GM23248 (cell line): ENCODE measurements at regions not wholly inside any gene's neighbourhood (a gene's known extent, or its start where the extent isn't known, plus 50 kb on each side); places are given as distances from the start of the nearest gene placed in this dataset.
"Not testable (repeated sequence)": the region's sequence is repeated elsewhere in the genome, so short reads cannot be mapped to it uniquely, and the experiment has no call there.

Experiments used
- DNase-seq: peaks from one replicate; pipeline ENCODE4 v3.0.0-alpha.2; 2015
- H2AFZ ChIP-seq: fragments of 200-600 bp; sonication (generic); 2 replicates; pipeline ENCODE4 v1.6.1; 2016; ENCODE audit warnings: antibody characterized with exemption
- H3F3A ChIP-seq: fragments of 200-600 bp; sonication (generic); 2 replicates; pipeline ENCODE4 v1.6.1; 2016; ENCODE audit warnings: mild to moderate bottlenecking, antibody characterized with exemption, mixed run types; ENCODE audit not compliant: insufficient read depth
- H3K27ac ChIP-seq: fragments of 200-600 bp; sonication (generic); 2 replicates; pipeline ENCODE4 v1.5.1; 2016; ENCODE audit warnings: mild to moderate bottlenecking
- H3K27me3 ChIP-seq: fragments of 200-600 bp; sonication (generic); replicated peaks from 2 replicates; pipeline ENCODE4 v1.6.1; 2016; ENCODE audit warnings: mild to moderate bottlenecking; ENCODE audit not compliant: insufficient read depth
- H3K36me3 ChIP-seq: fragments of 200-600 bp; sonication (generic); 2 replicates; pipeline ENCODE4 v1.6.1; 2016; ENCODE audit warnings: low read depth, mild to moderate bottlenecking
- H3K4me1 ChIP-seq: fragments of 200-600 bp; sonication (generic); 2 replicates; pipeline ENCODE4 v1.6.1; 2016; ENCODE audit warnings: mild to moderate bottlenecking; ENCODE audit not compliant: insufficient read depth
- H3K4me2 ChIP-seq: fragments of 200-600 bp; sonication (generic); one replicate; pipeline ENCODE4 v1.6.1; 2016; ENCODE audit warnings: mild to moderate bottlenecking; ENCODE audit not compliant: unreplicated experiment
- H3K4me3 ChIP-seq: fragments of 200-600 bp; sonication (generic); 2 replicates; pipeline ENCODE4 v1.5.1; 2016; ENCODE audit warnings: mild to moderate bottlenecking
- H3K79me2 ChIP-seq: fragments of 200-600 bp; sonication (generic); 2 replicates; pipeline ENCODE4 v1.6.1; 2016; ENCODE audit warnings: mild to moderate bottlenecking; ENCODE audit not compliant: insufficient read depth
- H3K9ac ChIP-seq: fragments of 200-600 bp; sonication (generic); 2 replicates; pipeline ENCODE4 v1.6.1; 2016; ENCODE audit warnings: mild to moderate bottlenecking
- H3K9me2 ChIP-seq: fragments of 200-600 bp; sonication (generic); 2 replicates; pipeline ENCODE4 v1.6.1; 2016; ENCODE audit warnings: mixed run types, mild to moderate bottlenecking, moderate library complexity; ENCODE audit not compliant: insufficient read depth
- H3K9me3 ChIP-seq: fragments of 200-600 bp; sonication (generic); one replicate; pipeline ENCODE4 v1.6.1; 2017; ENCODE audit warnings: low read depth
- H4K20me1 ChIP-seq: fragments of 200-600 bp; sonication (generic); 2 replicates; pipeline ENCODE4 v1.6.0; 2016; ENCODE audit not compliant: insufficient read depth
- EZH2 ChIP-seq: fragments of 200-600 bp; sonication (generic); IDR thresholded peaks from 2 replicates; pipeline ENCODE4 v1.6.1; 2018; ENCODE audit warnings: antibody characterized with exemption, mild to moderate bottlenecking; ENCODE audit not compliant: insufficient read depth, poor library complexity, severe bottlenecking
- EZH2phosphoT487 ChIP-seq: fragments of 200-600 bp; sonication (generic); IDR thresholded peaks from 2 replicates; pipeline ENCODE4 v1.6.1; 2018; ENCODE audit warnings: antibody characterized with exemption, moderate library complexity, mild to moderate bottlenecking, low read depth; ENCODE audit not compliant: insufficient read depth
- WGBS, 2 experiments: methylation state at CpG; one replicate each; pipeline ENCODE4 v1.1.6; 2015 to 2017; ENCODE audit warnings: low lambda C conversion rate in 2 of 2, low coverage in 1 of 2; ENCODE audit errors: missing lambda C conversion rate in 2 of 2; 5-methylcytosine and 5-hydroxymethylcytosine counted together
- in situ Hi-C: fragments of 300-500 bp; cut with MboI; formaldehyde crosslinking; loops from 2 replicates; pipeline ENCODE4 v1.15.0; 2020

- Histone ChIP-seq H3K9ac (no peak overlapping the region), H3K36me3 (no peaks in the 10 kb centered on the region), H3K27ac (no peak overlapping the region), H3K4me1 (no peaks in the 10 kb centered on the region), H3F3A (no peaks in the 10 kb centered on the region), H3K9me3 (no peaks in the 10 kb centered on the region), H3K9me2 (no peaks in the 10 kb centered on the region), H2AFZ (no peak overlapping the region), H3K27me3 (no peaks in the 10 kb centered on the region), H4K20me1 (no peaks in the 10 kb centered on the region), H3K79me2 (no peaks in the 10 kb centered on the region), H3K4me3 (no peak overlapping the region), H3K4me2 (no peak overlapping the region)
- in situ Hi-C loops = no loop called here
- WGBS, 2 experiments = 15 to 19% methylated on average over 2 of the region's 2 CpGs
- TF ChIP-seq EZH2phosphoT487 (no peak), EZH2 (no peak)
- no peak for DNase-seq
Observed at GRCh38 chr2:208807756-208808155, 401.2 kb downstream of the PTH2R start.

- in situ Hi-C loops, H3K36me3 ChIP-seq, H3K27ac ChIP-seq, DNase-seq, H3K27me3 ChIP-seq, H3K4me1 ChIP-seq, H2AFZ ChIP-seq, H3K9ac ChIP-seq, H3K79me2 ChIP-seq, H3F3A ChIP-seq, H3K4me2 ChIP-seq, H3K9me3 ChIP-seq, H3K9me2 ChIP-seq, H4K20me1 ChIP-seq, H3K4me3 ChIP-seq: not testable (repeated sequence)
- 38 to 40% methylated on average over 8 to 9 of the region's 10 CpGs for WGBS, 2 experiments
Observed at GRCh38 chr2:208811885-208812284, 405.3 kb downstream of the PTH2R start.

- H3K9me2 ChIP-seq = no peaks in the 10 kb centered on the region
- H3K79me2 ChIP-seq = no peaks in the 10 kb centered on the region
- H3K27me3 ChIP-seq = no peaks in the 10 kb centered on the region
- no peaks in the 10 kb centered on the region for H3K9me3 ChIP-seq
- no peak overlapping the region for H3K27ac ChIP-seq
- DNase-seq = no peak
- H3K4me3 ChIP-seq = no peak overlapping the region
- H3K4me2 ChIP-seq = no peak overlapping the region
- H3F3A ChIP-seq = no peaks in the 10 kb centered on the region
- H3K36me3 ChIP-seq = no peaks in the 10 kb centered on the region
- H2AFZ ChIP-seq = no peak overlapping the region
- 51 to 56% methylated on average over 2 of the region's 2 CpGs for WGBS, 2 experiments
- no peaks in the 10 kb centered on the region for H4K20me1 ChIP-seq
- TF ChIP-seq EZH2 (no peak), EZH2phosphoT487 (no peak)
- no peak overlapping the region for H3K9ac ChIP-seq
- in situ Hi-C loops = no loop called here
- no peaks in the 10 kb centered on the region for H3K4me1 ChIP-seq
Observed at GRCh38 chr2:208819190-208819589, 412.6 kb downstream of the PTH2R start.

- H3F3A ChIP-seq = no peaks in the 10 kb centered on the region
- WGBS, 2 experiments = 0 to 2% methylated on average over 1 of the region's 1 CpG
Observed at GRCh38 chr2:208820014-208820688, 413.6 kb downstream of the PTH2R start.

DNA sequence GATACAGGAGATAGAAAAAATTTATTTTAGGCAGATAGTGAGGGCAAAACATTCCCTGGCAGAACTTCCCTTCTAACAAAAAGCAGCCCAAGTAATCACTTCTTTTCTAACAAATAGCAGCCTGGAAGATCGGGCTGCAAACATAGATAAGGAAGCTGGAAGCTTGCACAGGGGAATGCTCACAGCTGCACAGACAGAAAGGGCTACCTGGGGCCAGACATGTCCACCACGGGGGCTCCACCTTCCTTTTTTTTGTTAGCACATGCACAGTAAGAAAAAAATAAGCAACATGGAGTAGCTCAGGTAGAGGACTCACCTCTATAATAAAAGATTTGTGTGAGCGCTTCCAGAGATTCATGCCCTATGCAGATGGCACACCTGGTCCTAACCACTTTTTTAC lies 420.5 kb downstream of the PTH2R start:
- in situ Hi-C loops = no loop called here
- Histone ChIP-seq H3K9me3 (no peaks in the 10 kb centered on the region), H3K9ac (no peak overlapping the region), H4K20me1 (no peaks in the 10 kb centered on the region), H3K79me2 (no peaks in the 10 kb centered on the region), H3K9me2 (no peaks in the 10 kb centered on the region), H3K27me3 (no peaks in the 10 kb centered on the region), H3K27ac (no peak overlapping the region), H3K4me2 (no peak overlapping the region), H3K4me3 (no peak overlapping the region), H3K36me3 (no peaks in the 10 kb centered on the region), H3F3A (no peaks in the 10 kb centered on the region), H2AFZ (no peak overlapping the region), H3K4me1 (no peaks in the 10 kb centered on the region)
- TF ChIP-seq EZH2phosphoT487 (no peak), EZH2 (no peak)
- 29 to 31% methylated on average over 3 of the region's 3 CpGs for WGBS, 2 experiments
- DNase-seq = no peak

More at GRCh38 chr2:208820014-208820688, 413.6 kb downstream of the PTH2R start:
- Histone ChIP-seq H3K9me2 (no peaks in the 10 kb centered on the region), H3K4me3 (no peak overlapping the region), H3K9me3 (no peaks in the 10 kb centered on the region), H3K4me1 (no peaks in the 10 kb centered on the region), H3K27me3 (no peaks in the 10 kb centered on the region), H3K4me2 (no peak overlapping the region), H3K79me2 (no peaks in the 10 kb centered on the region), H3K27ac (no peak overlapping the region), H3K36me3 (no peaks in the 10 kb centered on the region), H3K9ac (no peak overlapping the region), H2AFZ (no peak overlapping the region), H4K20me1 (no peaks in the 10 kb centered on the region)
- TF ChIP-seq EZH2phosphoT487 = no peak
- no peak for TF ChIP-seq EZH2
- DNase-seq = peak; percentile 0
- in situ Hi-C loops = no loop called here
